Stimulated activated memory B cell treated with anti-CD40 and anti-IgM and Interleukin-4, amounts not matched to agents 10 μg/mL and 1 μg/mL and 100 μg/mL, for 72 hours (primary cell): ENCODE measurements at regions not wholly inside any gene's neighbourhood (a gene's known extent, or its start where the extent isn't known, plus 50 kb on each side); places are given as distances from the start of the nearest gene placed in this dataset.

Experiments
- ATAC-seq: fragments of 150-1000 bp; cut with Tn5 transposase; 2 replicates; pipeline ENCODE4 v1.10.0; 2021
- H3K27ac Mint-ChIP-seq: one replicate; pipeline ENCODE4 v1.8.0; 2022; ENCODE audit warnings: mild to moderate bottlenecking, mixed read lengths
- H3K27me3 Mint-ChIP-seq: one replicate; pipeline ENCODE4 v1.8.0; 2022; ENCODE audit warnings: mixed read lengths
- H3K36me3 Mint-ChIP-seq: one replicate; pipeline ENCODE4 v1.8.0; 2022; ENCODE audit warnings: mixed read lengths
- H3K4me1 Mint-ChIP-seq: one replicate; pipeline ENCODE4 v1.8.0; 2022; ENCODE audit warnings: mixed read lengths
- H3K4me3 Mint-ChIP-seq: one replicate; pipeline ENCODE4 v1.8.0; 2022; ENCODE audit warnings: mild to moderate bottlenecking, moderate library complexity, mixed read lengths
- H3K9me3 Mint-ChIP-seq: one replicate; pipeline ENCODE4 v1.8.0; 2022; ENCODE audit warnings: mixed read lengths

DNA sequence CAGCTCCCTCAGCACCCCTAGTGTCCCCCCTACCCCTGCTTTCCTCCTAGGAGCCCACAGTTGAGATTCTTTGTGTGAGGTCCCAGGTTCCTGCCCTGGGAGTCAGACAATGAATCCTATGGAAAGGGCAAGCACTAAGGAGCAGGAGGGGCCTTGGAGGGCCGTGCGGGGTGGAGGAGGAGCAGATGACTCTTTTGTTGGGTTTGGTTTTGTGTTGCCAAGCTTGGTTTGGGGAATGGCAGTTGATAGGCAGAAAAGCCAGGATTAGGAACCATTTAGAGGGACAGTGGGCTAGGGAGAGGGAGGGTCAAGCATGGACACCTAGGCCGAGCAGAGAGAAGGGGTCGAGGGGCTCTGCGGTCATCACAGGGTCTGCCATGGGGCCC is 61.6 kb upstream of the SPTLC1 start:
- H3K27ac Mint-ChIP-seq, result no peak overlapping the region
- H3K9me3 Mint-ChIP-seq, result peaks cover 7% of the 10 kb centered on the region
- H3K27me3 Mint-ChIP-seq, result peaks cover 8% of the 10 kb centered on the region
- no peak overlapping the region for H3K4me3 Mint-ChIP-seq
- H3K4me1 Mint-ChIP-seq, result peaks cover 10% of the 10 kb centered on the region
- ATAC-seq, result no peak
- H3K36me3 Mint-ChIP-seq, result no peaks in the 10 kb centered on the region

- no peak for ATAC-seq
- H3K27me3 Mint-ChIP-seq, result peaks cover 7% of the 10 kb centered on the region
These were observed 61.0 kb upstream of the SPTLC1 start for GRCh38 chr9:92176068-92176799.

GRCh38 chr9:92175441-92175840 is 60.2 kb upstream of the SPTLC1 start:
- peaks cover 7% of the 10 kb centered on the region for H3K9me3 Mint-ChIP-seq
- no peaks in the 10 kb centered on the region for H3K36me3 Mint-ChIP-seq
- H3K4me1 Mint-ChIP-seq, result peaks cover 2% of the 10 kb centered on the region
- H3K27me3 Mint-ChIP-seq, result no peaks in the 10 kb centered on the region
- no peak overlapping the region for H3K27ac Mint-ChIP-seq
- no peak overlapping the region for H3K4me3 Mint-ChIP-seq
- no peak for ATAC-seq

More at GRCh38 chr9:92176068-92176799, 61.0 kb upstream of the SPTLC1 start:
- Mint-ChIP-seq H3K4me1 (peaks cover 10% of the 10 kb centered on the region), H3K4me3 (no peak overlapping the region), H3K36me3 (no peaks in the 10 kb centered on the region), H3K9me3 (peaks cover 7% of the 10 kb centered on the region), H3K27ac (no peak overlapping the region)

DNA sequence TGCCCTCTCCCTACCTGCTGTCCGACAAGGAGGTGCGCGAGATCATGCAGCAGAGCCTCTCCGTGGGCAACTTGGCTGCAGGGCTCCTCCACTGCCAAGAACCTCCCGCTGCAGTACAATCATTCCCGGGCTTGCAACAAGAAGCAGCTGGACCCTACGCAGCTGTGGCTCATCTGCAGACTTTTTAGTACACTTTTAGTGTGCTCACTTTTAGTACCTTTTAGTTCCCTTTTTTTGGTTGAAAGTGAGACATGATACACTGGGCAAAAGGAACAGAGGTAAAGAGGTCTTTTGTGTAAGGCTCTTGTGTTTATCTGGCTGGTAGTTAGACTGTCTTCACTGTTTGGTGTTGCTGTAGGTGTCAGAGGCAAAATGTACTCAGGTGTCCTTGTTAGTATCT is 58.1 kb upstream of the SPTLC1 start:
- peak; percentile 60 for ATAC-seq
- Mint-ChIP-seq H3K9me3 (peaks cover 7% of the 10 kb centered on the region), H3K27ac (no peak overlapping the region), H3K4me1 (no peaks in the 10 kb centered on the region), H3K4me3 (no peak overlapping the region), H3K27me3 (peaks cover 10% of the 10 kb centered on the region), H3K36me3 (no peaks in the 10 kb centered on the region)

DNA sequence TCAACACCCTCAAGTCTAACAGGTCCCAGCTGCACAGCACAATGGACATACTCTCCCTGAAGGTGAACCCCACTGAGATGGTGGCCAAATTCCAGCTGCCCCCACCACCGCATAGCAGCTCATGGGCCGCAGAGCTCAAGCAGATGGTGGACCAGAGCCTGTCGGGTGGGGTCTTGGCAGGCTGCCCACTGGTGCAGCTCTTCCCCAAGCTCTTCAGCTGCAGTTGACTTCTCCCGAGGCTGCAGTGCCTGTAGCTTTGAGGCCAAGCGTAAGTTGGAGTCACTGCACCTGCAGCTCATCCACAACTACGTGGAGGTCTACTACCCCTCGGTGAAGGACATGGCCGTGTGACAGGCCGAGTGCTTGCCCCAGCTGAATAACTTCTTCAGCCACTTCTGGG is 56.6 kb upstream of the SPTLC1 start:
- H3K27me3 Mint-ChIP-seq, result peaks cover 10% of the 10 kb centered on the region
- no peaks in the 10 kb centered on the region for H3K36me3 Mint-ChIP-seq
- H3K4me1 Mint-ChIP-seq, result no peaks in the 10 kb centered on the region
- H3K9me3 Mint-ChIP-seq, result peaks cover 7% of the 10 kb centered on the region
- H3K4me3 Mint-ChIP-seq, result no peak overlapping the region
- no peak for ATAC-seq
- H3K27ac Mint-ChIP-seq, result no peak overlapping the region

DNA sequence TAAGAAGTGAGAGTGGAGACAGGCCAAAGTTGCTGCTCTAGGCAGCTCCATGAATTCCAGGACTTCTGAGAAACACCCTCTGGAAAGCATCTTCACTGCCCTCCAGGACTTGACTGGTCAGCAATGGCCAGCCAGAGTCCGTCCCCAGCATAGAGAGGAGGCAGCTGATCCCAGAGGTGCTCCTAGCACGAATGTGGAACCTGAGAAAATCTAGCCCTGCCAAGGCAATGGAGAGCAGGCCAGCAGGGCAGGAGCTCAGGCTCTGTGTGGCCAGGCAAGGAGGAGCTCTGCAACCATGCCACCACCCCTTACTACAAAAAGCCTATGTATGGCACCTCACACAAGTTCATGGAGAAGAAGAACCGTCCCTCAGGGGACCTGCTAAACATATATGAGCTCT is 56.1 kb upstream of the SPTLC1 start:
- Mint-ChIP-seq H3K27me3 (peaks cover 16% of the 10 kb centered on the region), H3K4me3 (no peak overlapping the region), H3K4me1 (no peaks in the 10 kb centered on the region), H3K36me3 (no peaks in the 10 kb centered on the region), H3K9me3 (peaks cover 8% of the 10 kb centered on the region), H3K27ac (no peak overlapping the region)
- no peak for ATAC-seq

DNA sequence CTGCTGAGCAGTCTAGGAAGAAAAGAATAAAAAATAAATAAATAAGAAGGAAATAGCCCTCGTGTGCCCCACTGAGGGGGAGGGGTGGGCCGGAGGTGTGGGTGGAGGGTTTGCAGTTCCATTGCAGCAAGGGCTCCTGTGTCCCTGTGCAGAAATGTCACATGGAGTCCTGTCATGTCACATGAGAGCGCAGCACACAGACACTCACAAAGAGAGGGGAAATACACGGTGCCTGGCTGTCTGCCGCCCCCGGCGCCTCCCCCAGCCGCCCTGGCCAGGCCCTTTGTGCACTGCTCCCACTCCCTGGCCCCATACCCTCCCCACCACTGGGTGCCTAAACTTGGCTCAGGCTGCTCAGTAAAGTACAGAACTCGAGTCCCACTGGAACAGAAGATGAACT is 55.6 kb upstream of the SPTLC1 start:
- Mint-ChIP-seq H3K27ac (no peak overlapping the region), H3K4me3 (no peak overlapping the region), H3K27me3 (peaks cover 20% of the 10 kb centered on the region), H3K4me1 (no peaks in the 10 kb centered on the region), H3K9me3 (peaks cover 9% of the 10 kb centered on the region), H3K36me3 (no peaks in the 10 kb centered on the region)
- peak; percentile 28 for ATAC-seq

GRCh38 chr9:92165484-92165883 is 50.3 kb upstream of the SPTLC1 start:
- ATAC-seq, result peak; percentile 79
- Mint-ChIP-seq H3K27me3 (peaks cover 39% of the 10 kb centered on the region), H3K9me3 (peaks cover 18% of the 10 kb centered on the region), H3K36me3 (peaks cover 17% of the 10 kb centered on the region), H3K27ac (no peak overlapping the region), H3K4me1 (peaks cover 7% of the 10 kb centered on the region), H3K4me3 (no peak overlapping the region)
